ENCODE measurements at regions not wholly inside any gene's neighbourhood (a gene's known extent, or its start where the extent isn't known, plus 50 kb on each side); places are given as distances from the start of the nearest gene placed in this dataset.

DNA sequence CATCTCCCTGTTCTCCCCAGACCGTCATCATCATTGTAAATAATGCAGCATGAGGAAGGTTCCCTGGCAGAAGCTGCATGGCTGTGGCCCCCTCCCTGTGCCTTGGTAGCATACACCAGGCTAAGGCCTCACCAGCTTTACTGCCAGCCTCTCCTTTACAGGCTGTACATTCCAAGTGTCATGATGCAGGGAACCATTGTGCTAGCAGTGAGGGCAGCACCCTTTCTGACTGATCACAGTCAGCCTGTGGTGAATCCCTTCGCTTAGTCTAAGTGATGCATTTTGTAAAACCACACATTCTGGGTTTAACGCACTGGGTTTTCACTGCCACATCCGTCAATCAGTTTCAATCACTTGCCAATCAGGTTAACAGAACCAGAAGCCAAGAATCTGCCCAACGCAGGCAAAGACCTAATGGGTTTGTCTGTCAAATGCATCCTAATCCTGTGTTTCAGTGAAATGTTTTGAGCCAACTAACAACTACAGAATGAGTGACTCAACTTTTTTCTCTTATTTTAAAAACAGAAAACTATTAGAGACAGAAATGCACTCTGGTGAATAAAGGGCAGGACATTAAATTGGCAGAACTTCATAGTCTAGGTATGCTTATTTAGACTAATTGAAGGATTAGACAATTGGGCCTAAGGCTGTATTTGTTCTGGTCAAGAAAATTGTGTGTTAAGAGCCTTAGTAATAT, 225.9 kb upstream of the DPH6 start:
- Mint-ChIP-seq H3K9me3 (no peaks in the 10 kb centered on the region), H3K27me3 (ENCODE audit: low read depth) (no peaks in the 10 kb centered on the region), H3K4me3 (no peak overlapping the region), H3K4me1 (ENCODE audit: low read depth) (no peaks in the 10 kb centered on the region), H3K36me3 (ENCODE audit: insufficient read depth) (no peaks in the 10 kb centered on the region)
- no peak for DNase-seq
- ATAC-seq, result no peak

GRCh38 chr15:35774653-35775052, 228.7 kb upstream of the DPH6 start:
- no peaks in the 10 kb centered on the region for H3K36me3 Mint-ChIP-seq (ENCODE audit: insufficient read depth)
- H3K4me3 Mint-ChIP-seq, result no peak overlapping the region
- H3K27me3 Mint-ChIP-seq (ENCODE audit: low read depth), result no peaks in the 10 kb centered on the region
- no peak for DNase-seq
- ATAC-seq, result no peak
- no peaks in the 10 kb centered on the region for H3K4me1 Mint-ChIP-seq (ENCODE audit: low read depth)
- no peaks in the 10 kb centered on the region for H3K9me3 Mint-ChIP-seq

GRCh38 chr15:35775471-35775870, 229.5 kb upstream of the DPH6 start:
- ATAC-seq (no peak), DNase-seq (no peak)
- H3K4me1 Mint-ChIP-seq (ENCODE audit: low read depth), result no peaks in the 10 kb centered on the region
- no peaks in the 10 kb centered on the region for H3K36me3 Mint-ChIP-seq (ENCODE audit: insufficient read depth)
- no peaks in the 10 kb centered on the region for H3K9me3 Mint-ChIP-seq
- H3K4me3 Mint-ChIP-seq, result no peak overlapping the region
- H3K27me3 Mint-ChIP-seq (ENCODE audit: low read depth), result no peaks in the 10 kb centered on the region

DNA sequence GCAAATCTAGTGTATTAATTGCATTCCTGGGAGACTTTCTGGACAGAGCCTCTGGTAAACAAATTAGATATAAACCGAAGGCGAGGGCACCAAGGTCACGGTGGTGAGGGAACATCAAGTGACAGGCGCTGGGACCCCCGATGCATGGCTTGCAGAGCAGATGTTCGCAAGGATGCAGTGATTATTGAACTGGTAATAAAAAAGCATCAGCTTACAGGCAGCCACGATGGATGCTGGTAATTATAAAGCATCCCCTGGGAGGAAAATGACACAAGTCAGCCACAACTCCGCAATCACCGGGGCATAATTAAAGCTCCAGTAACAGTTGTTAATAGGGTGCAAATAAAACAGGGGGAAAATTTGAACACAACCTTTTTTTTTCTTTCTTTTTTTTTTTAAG, 231.1 kb upstream of the DPH6 start:
- H3K4me1 Mint-ChIP-seq (ENCODE audit: low read depth), result no peaks in the 10 kb centered on the region
- H3K27me3 Mint-ChIP-seq (ENCODE audit: low read depth), result no peaks in the 10 kb centered on the region
- DNase-seq (no peak), ATAC-seq (no peak)
- H3K9me3 Mint-ChIP-seq, result no peaks in the 10 kb centered on the region
- H3K36me3 Mint-ChIP-seq (ENCODE audit: insufficient read depth), result no peaks in the 10 kb centered on the region
- H3K4me3 Mint-ChIP-seq, result no peak overlapping the region

DNA sequence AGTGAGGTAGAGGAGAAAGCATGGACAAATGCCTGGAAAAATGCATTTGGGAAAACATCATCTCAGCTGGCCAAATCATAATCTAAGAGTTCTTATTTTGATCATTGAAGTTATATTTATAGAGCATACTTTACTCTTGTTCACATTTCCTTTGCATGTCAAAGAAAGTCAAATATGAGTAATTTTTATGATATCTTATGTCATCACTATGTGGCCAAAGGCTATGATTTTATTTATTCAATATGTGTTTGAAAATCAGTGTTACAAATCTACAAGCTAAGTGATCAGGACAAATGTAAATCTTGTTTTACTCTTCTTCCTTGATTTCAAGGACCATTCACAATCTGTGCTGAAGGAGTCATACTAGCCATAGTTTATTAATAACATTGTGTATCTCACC, 237.2 kb upstream of the DPH6 start:
- H3K4me3 Mint-ChIP-seq, result no peak overlapping the region
- H3K9me3 Mint-ChIP-seq, result no peaks in the 10 kb centered on the region
- H3K36me3 Mint-ChIP-seq (ENCODE audit: insufficient read depth), result no peaks in the 10 kb centered on the region
- no peak for ATAC-seq
- no peak for DNase-seq
- H3K27me3 Mint-ChIP-seq (ENCODE audit: low read depth), result no peaks in the 10 kb centered on the region
- no peaks in the 10 kb centered on the region for H3K4me1 Mint-ChIP-seq (ENCODE audit: low read depth)

- no peaks in the 10 kb centered on the region for H3K36me3 Mint-ChIP-seq (ENCODE audit: insufficient read depth)
- H3K4me1 Mint-ChIP-seq (ENCODE audit: low read depth), result no peaks in the 10 kb centered on the region
- ATAC-seq (no peak), DNase-seq (no peak)
- H3K9me3 Mint-ChIP-seq, result no peaks in the 10 kb centered on the region
- H3K27me3 Mint-ChIP-seq (ENCODE audit: low read depth), result no peaks in the 10 kb centered on the region
- H3K4me3 Mint-ChIP-seq, result no peak overlapping the region
Observed at GRCh38 chr15:35784745-35785144, 238.8 kb upstream of the DPH6 start.

GRCh38 chr15:35810007-35810406, 264.0 kb upstream of the DPH6 start:
- ATAC-seq (no peak), DNase-seq (no peak)
- H3K27me3 Mint-ChIP-seq (ENCODE audit: low read depth), result peaks cover 4% of the 10 kb centered on the region
- H3K4me1 Mint-ChIP-seq (ENCODE audit: low read depth), result no peaks in the 10 kb centered on the region
- H3K9me3 Mint-ChIP-seq, result no peaks in the 10 kb centered on the region
- H3K4me3 Mint-ChIP-seq, result no peak overlapping the region
- no peaks in the 10 kb centered on the region for H3K36me3 Mint-ChIP-seq (ENCODE audit: insufficient read depth)

GRCh38 chr15:35813573-35813972, 267.6 kb upstream of the DPH6 start:
- Mint-ChIP-seq H3K4me1 (ENCODE audit: low read depth) (no peaks in the 10 kb centered on the region), H3K4me3 (no peak overlapping the region), H3K36me3 (ENCODE audit: insufficient read depth) (no peaks in the 10 kb centered on the region), H3K27me3 (ENCODE audit: low read depth) (peaks cover 2% of the 10 kb centered on the region), H3K9me3 (no peaks in the 10 kb centered on the region)
- DNase-seq (no peak), ATAC-seq (no peak)

GRCh38 chr15:35818846-35819245, 272.9 kb upstream of the DPH6 start:
- peaks cover 2% of the 10 kb centered on the region for H3K27me3 Mint-ChIP-seq (ENCODE audit: low read depth)
- no peak for ATAC-seq
- no peaks in the 10 kb centered on the region for H3K36me3 Mint-ChIP-seq (ENCODE audit: insufficient read depth)
- no peaks in the 10 kb centered on the region for H3K9me3 Mint-ChIP-seq
- H3K4me3 Mint-ChIP-seq, result no peak overlapping the region
- DNase-seq, result no peak
- no peaks in the 10 kb centered on the region for H3K4me1 Mint-ChIP-seq (ENCODE audit: low read depth)

DNA sequence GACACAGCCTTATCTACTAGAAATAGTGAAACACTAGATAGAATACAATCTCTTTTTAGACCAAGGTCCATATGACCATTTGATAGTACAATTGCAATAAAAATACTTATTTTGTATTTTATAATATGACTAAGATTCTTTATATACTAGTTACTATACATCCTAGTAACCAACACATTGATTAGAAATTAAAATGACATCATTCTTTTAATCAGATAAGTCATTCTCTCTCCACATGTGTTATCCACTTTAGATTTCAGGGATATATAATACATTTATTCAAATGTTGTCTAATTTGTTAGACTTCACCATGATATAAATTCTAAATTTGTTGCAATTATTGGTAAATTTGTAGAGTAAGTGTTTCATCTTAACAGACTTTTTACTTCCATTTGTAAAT, 276.2 kb upstream of the DPH6 start:
- Mint-ChIP-seq H3K36me3 (ENCODE audit: insufficient read depth) (no peaks in the 10 kb centered on the region), H3K9me3 (no peaks in the 10 kb centered on the region), H3K4me1 (ENCODE audit: low read depth) (no peaks in the 10 kb centered on the region), H3K27me3 (ENCODE audit: low read depth) (no peaks in the 10 kb centered on the region), H3K4me3 (no peak overlapping the region)
- DNase-seq (no peak), ATAC-seq (no peak)

DNA sequence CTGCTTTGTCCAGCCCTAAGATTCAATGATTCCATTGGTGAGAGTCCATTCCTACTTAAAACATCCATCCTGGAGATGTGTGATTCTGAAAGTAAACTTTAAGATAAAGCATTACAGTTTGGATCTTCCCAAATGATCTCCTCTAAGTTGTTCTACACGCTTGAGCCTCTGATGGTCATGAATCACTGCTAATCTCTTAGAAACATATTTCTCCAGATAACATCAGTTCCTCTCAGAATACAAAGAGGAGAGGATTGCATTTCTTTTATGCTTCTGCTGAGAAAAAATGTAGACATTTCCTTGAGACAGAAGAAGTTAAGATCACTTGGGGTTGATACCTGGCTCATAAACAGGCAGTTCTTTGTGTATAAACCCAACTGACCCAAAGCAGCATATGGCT, 281.2 kb upstream of the DPH6 start:
- DNase-seq, result no peak
- Mint-ChIP-seq H3K27me3 (ENCODE audit: low read depth) (peaks cover 3% of the 10 kb centered on the region), H3K4me1 (ENCODE audit: low read depth) (no peaks in the 10 kb centered on the region), H3K36me3 (ENCODE audit: insufficient read depth) (no peaks in the 10 kb centered on the region), H3K9me3 (peaks cover 6% of the 10 kb centered on the region), H3K4me3 (no peak overlapping the region)
- ATAC-seq, result no peak

DNA sequence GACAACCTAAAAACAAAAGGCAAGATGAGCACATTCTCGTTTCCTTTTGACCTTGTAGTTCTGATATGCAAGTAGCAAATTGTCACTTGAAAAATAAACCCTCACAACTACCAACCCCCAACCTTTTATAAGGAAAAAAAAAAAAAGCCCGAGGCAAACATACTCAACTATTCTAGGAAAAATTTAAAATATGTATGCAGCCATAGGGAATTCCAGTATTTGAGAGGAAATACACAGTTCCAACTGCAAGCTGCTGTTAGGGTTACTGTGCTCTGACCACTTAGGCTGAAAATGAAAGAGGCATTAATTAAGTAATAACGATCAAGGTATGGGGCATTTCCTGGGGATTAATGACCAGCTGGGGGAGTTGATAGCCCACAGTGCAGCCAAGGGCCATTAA, 281.9 kb upstream of the DPH6 start:
- Mint-ChIP-seq H3K9me3 (peaks cover 6% of the 10 kb centered on the region), H3K4me1 (ENCODE audit: low read depth) (no peaks in the 10 kb centered on the region), H3K4me3 (no peak overlapping the region), H3K27me3 (ENCODE audit: low read depth) (peaks cover 3% of the 10 kb centered on the region), H3K36me3 (ENCODE audit: insufficient read depth) (no peaks in the 10 kb centered on the region)
- ATAC-seq (no peak), DNase-seq (no peak)

DNA sequence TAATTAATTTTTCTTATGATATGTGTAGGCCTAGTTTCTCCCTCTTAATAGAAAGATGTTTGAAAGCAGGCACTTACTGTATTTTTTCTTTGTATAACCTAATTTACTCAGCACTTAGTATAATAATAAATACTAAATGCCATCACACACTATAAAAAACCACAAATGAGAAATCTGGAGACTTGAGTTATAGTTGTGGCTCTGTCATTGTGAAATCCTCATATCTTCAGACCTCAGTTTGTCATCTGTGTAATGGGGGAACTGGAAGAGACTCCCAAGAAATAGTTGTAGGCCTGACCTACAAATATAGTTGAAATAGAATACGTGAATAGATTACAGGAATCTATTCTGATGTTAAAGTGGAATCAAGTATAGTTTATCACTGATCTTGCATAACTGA, 287.6 kb upstream of the DPH6 start:
- peaks cover 6% of the 10 kb centered on the region for H3K9me3 Mint-ChIP-seq
- no peak for ATAC-seq
- DNase-seq, result no peak
- H3K36me3 Mint-ChIP-seq (ENCODE audit: insufficient read depth), result no peaks in the 10 kb centered on the region
- no peaks in the 10 kb centered on the region for H3K4me1 Mint-ChIP-seq (ENCODE audit: low read depth)
- H3K4me3 Mint-ChIP-seq, result no peak overlapping the region
- no peaks in the 10 kb centered on the region for H3K27me3 Mint-ChIP-seq (ENCODE audit: low read depth)

DNA sequence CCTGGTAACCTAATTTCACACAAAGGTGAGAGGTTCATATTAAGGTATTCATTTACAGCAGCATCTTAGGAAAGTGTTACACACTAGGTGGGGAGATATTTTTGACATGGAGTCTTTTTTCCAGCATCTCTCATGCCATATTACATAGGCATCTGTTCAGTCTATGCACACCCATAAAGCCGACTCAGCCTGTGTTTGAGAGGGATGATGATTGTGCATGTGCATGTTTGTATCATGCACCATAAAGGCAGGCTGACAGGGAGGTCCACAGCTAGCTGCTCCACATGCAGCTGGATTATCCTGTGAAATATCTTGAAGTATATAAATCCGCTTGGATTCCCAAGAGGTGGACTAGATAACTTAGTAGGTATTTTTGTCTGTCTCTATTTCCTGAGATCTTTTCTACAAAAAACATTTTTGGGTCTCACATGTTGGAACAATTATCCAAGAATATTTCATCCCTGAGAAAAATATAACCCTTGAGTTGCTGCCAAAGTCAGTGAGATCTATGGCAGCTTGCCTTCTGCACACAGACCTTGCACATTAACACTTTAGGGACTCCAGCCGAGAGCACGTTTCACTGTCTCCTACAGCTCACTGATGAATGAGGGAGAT, 288.4 kb upstream of the DPH6 start:
- peaks cover 6% of the 10 kb centered on the region for H3K9me3 Mint-ChIP-seq
- no peaks in the 10 kb centered on the region for H3K4me1 Mint-ChIP-seq (ENCODE audit: low read depth)
- ATAC-seq (no peak), DNase-seq (no peak)
- no peaks in the 10 kb centered on the region for H3K27me3 Mint-ChIP-seq (ENCODE audit: low read depth)
- H3K4me3 Mint-ChIP-seq, result no peak overlapping the region
- no peaks in the 10 kb centered on the region for H3K36me3 Mint-ChIP-seq (ENCODE audit: insufficient read depth)

- peaks cover 6% of the 10 kb centered on the region for H3K9me3 Mint-ChIP-seq
- H3K36me3 Mint-ChIP-seq (ENCODE audit: insufficient read depth), result no peaks in the 10 kb centered on the region
- H3K4me1 Mint-ChIP-seq (ENCODE audit: low read depth), result no peaks in the 10 kb centered on the region
- DNase-seq, result no peak
- no peak overlapping the region for H3K4me3 Mint-ChIP-seq
- H3K27me3 Mint-ChIP-seq (ENCODE audit: low read depth), result no peaks in the 10 kb centered on the region
- ATAC-seq, result no peak
Observed at GRCh38 chr15:35834866-35835265, 288.9 kb upstream of the DPH6 start.

All from activated T-cell treated with anti-CD3 and anti-CD28 coated beads, Interleukin-2, amount 50 U/mL, for 4 hours (primary cell).